SIG-M5 treated with dmso at 0.1 percent for 504 hours (cell line): ENCODE measurements at regions not wholly inside any gene's neighbourhood (a gene's known extent, or its start where the extent isn't known, plus 50 kb on each side); places are given as distances from the start of the nearest gene placed in this dataset.
"Not testable (repeated sequence)": the region's sequence is repeated elsewhere in the genome, so short reads cannot be mapped to it uniquely, and the experiment has no call there.

ENCODE experiments used
- DNase-seq: peaks from one replicate; lab custom pipeline; 2025; ENCODE audit not compliant: unreplicated experiment; lab: John Stamatoyannopoulos, UW

GRCh38 chr14:106081721-106082120, 555.3 kb downstream of the TMEM121 start:
- DNase-seq, result not testable (repeated sequence)

GRCh38 chr14:106083082-106083481, 556.7 kb downstream of the TMEM121 start:
- DNase-seq, result no peak

- DNase-seq, result no peak
These were observed 561.5 kb downstream of the TMEM121 start for GRCh38 chr14:106087837-106088236.

GRCh38 chr14:106088860-106089259, 562.5 kb downstream of the TMEM121 start:
- not testable (repeated sequence) for DNase-seq

GRCh38 chr14:106094654-106095189, 568.3 kb downstream of the TMEM121 start:
- no peak for DNase-seq

- DNase-seq, result no peak
These were observed 581.3 kb downstream of the TMEM121 start for GRCh38 chr14:106107703-106108102.

GRCh38 chr14:106109337-106109736, 583.0 kb downstream of the TMEM121 start:
- no peak for DNase-seq

GRCh38 chr14:106115401-106115800, 589.0 kb downstream of the TMEM121 start:
- no peak for DNase-seq

- DNase-seq, result not testable (repeated sequence)
These were observed 590.1 kb downstream of the TMEM121 start for GRCh38 chr14:106116339-106116930.

DNA sequence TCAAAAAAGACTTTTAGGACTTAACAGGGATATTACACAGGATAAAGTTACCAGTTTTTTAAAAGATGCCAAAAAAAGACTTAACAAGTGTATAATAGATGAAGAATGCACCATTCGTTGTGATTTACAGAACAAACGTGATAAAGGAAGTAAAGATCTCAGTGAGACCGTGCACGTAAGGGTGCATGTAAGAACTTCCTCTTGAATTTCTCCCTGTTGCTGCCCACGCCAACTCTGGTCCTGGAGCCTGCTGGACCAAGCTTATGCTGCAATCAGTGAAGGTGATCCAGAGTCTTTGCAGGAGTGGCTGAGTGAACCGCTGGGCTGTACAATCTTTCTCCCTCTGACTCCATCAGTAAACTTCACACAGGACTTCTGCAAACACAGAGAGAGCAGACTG, 593.7 kb downstream of the TMEM121 start:
- no peak for DNase-seq

DNA sequence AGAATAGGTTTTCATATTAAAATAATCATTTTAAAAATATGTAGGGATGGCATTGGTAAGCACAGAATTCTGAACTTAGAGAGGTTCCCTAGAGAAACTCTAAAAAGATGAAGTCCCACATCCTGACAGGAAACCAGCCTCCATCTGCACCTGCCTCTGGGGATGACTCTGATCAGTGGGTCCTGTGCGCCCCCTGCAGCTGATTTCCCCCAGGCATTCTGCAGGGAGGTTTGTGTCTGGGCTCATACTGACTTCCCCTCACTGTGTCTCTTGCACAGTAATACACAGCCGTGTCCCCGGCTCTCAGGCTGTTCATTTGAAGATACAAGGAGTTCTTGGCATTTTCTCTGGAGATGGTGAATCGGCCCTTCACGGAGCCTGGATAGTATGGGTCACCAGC, 602.9 kb downstream of the TMEM121 start:
- DNase-seq, result no peak

GRCh38 chr14:106129904-106130661, 603.7 kb downstream of the TMEM121 start:
- not testable (repeated sequence) for DNase-seq

- DNase-seq, result not testable (repeated sequence)
These were observed 606.7 kb downstream of the TMEM121 start for GRCh38 chr14:106133126-106133525.

DNA sequence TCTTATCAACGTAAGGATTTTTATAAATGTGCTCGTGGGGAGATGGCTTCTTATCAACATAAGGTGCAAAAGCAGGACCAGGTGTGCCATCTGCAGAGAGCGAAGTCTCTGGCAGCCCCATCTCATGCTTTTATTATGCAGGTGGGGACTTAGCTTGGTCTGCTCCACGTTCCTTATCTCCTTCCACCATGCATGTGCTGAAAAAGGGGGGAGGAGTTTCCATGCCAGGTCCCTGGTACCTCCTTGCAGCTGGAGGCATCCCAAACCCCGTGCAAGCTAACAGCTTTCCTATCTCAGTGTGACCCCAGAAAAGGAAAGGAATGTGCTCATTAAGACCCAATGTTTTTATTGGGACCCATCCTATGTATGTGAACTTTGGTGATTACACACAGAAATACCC, 608.5 kb downstream of the TMEM121 start:
- DNase-seq, result no peak

- no peak for DNase-seq
These were observed 615.1 kb downstream of the TMEM121 start for GRCh38 chr14:106141242-106142220.

DNA sequence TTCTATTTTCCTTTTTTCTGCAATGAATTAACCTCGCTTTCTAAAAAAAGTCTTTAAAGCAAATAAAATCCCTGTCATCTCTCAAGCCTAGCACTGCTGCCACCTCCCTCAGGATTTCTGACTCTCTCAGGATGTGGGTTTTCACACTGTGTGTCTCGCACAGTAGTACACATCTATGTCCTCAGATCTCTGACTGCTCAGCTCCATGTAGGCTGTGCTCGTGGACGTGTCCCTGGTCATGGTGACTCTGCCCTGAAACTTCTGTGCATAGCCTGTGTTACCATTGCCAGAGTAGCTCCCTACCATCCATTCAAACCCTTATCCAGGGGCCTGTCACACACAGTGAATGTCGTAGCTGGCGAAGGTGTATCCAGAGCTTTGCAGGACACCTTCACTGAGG, 619.3 kb downstream of the TMEM121 start:
- not testable (repeated sequence) for DNase-seq

GRCh38 chr14:106153362-106153955, 627.1 kb downstream of the TMEM121 start:
- DNase-seq, result not testable (repeated sequence)

DNA sequence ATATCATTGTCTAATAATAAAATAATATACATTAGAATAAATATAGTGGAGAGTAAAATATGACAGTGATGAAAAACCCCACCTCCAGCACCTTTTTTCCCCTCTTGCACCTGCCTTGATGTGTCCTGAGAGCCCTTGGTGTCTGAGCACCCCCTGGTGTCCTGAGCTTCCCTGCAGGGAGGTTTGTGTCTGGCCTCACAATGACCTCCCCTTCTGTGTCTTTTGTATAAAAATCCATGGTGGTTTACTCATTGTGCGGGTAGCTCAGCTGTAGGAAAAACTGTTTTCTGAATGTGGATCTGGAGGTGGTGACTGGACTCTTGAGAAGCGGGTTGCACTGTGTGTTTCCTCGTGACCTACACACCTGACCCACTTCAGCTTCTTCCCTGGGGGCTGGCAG, 636.9 kb downstream of the TMEM121 start:
- no peak for DNase-seq

GRCh38 chr14:106163812-106164211, 637.4 kb downstream of the TMEM121 start:
- DNase-seq, result not testable (repeated sequence)

DNA sequence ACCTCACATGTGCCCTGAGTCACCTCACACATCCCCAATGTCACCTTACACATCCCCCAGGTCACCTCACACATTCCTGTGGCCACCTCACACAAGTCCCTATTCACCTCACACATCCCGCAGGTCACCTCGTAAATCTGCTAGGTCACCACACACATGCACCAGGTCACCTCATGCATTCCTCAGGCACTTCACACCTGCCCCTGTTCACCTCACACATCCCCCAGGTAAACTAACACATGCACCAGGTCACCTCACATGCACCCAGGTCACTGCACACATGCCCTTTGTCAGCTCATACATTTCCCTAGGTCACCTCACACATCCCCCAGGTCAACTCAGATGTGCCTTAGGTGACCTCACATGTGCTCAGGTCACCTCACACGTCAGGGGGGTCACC, 639.8 kb downstream of the TMEM121 start:
- DNase-seq, result no peak
